Kidney (tissue), 13 donors: ENCODE measurements at regions not wholly inside any gene's neighbourhood (a gene's known extent, or its start where the extent isn't known, plus 50 kb on each side); places are given as distances from the start of the nearest gene placed in this dataset.

Source experiments
- DNase-seq, 5 donors: peaks; one replicate each; pipeline ENCODE4 v3.0.0-alpha.2; 2013 to 2020
- FAIRE-seq: peaks from 2 replicates; lab custom pipeline; 2012; peaks lifted over from hg19 to GRCh38; lab: Jason Lieb, UNC
- H3K27ac ChIP-seq, 2 donors: one replicate each; pipeline ENCODE4 v1.7.0; 2013; ENCODE audit warnings: low read depth in 2 of 2, low read length in 2 of 2, inconsistent platforms in 1 of 2
- H3K27me3 ChIP-seq: one replicate; pipeline ENCODE4 v1.7.1; 2013; ENCODE audit warnings: low read length, inconsistent platforms; ENCODE audit not compliant: control insufficient read depth, insufficient read depth
- H3K36me3 ChIP-seq, 3 donors: one replicate each; pipeline versions ENCODE4 v1.7.0 to v1.7.1; 2013; ENCODE audit warnings: low read length in 3 of 3, control low read depth in 1 of 3, inconsistent platforms in 1 of 3; ENCODE audit not compliant: insufficient read depth in 3 of 3, control insufficient read depth in 2 of 3
- H3K4me1 ChIP-seq, 3 donors: one replicate each; pipeline versions ENCODE4 v1.7.0 to v1.7.1; 2013; ENCODE audit warnings: low read length in 3 of 3, inconsistent platforms in 1 of 3, low read depth in 1 of 3; ENCODE audit not compliant: control insufficient read depth in 2 of 3, insufficient read depth in 2 of 3
- H3K4me3 ChIP-seq, 3 donors: one replicate each; pipeline versions ENCODE4 v1.7.0 to v1.8.1; 2013; ENCODE audit warnings: low read length in 3 of 3, control low read depth in 1 of 3, inconsistent platforms in 1 of 3
- H3K9ac ChIP-seq, 3 donors: one replicate each; pipeline versions ENCODE4 v1.7.0 to v1.7.1; 2013; ENCODE audit warnings: low read length in 3 of 3, control low read depth in 1 of 3, inconsistent platforms in 1 of 3
- H3K9me3 ChIP-seq, 3 donors: one replicate each; pipeline versions ENCODE4 v1.7.0 to v1.7.1; 2013; ENCODE audit warnings: low read length in 3 of 3, control low read depth in 1 of 3, inconsistent platforms in 1 of 3; ENCODE audit not compliant: control insufficient read depth in 2 of 3, insufficient read depth in 1 of 3
- intact Hi-C: fragments of 100-400 bp; cut with DNase I; formaldehyde crosslinking; loops from one replicate; pipeline ENCODE4 v1.11.1; 2022
- TF ChIP-seq, protein P1 (sequence below): IDR thresholded peaks from 3 replicates; pipeline ENCODE4 v1.5.1; 2012; ENCODE audit warnings: mild to moderate bottlenecking, moderate library complexity, borderline replicate concordance; ENCODE audit not compliant: insufficient read depth; ENCODE audit errors: extremely low read depth
- donor health status: control.
- donor health status: control.
- donor health status: control.
- donor health status: control.
- donor health status: control.
- donor health status: DM: yes; HTN: yes; CAD: no.
- donor health status: Normal renal cell carcinoma (clear cell type).

DNA sequence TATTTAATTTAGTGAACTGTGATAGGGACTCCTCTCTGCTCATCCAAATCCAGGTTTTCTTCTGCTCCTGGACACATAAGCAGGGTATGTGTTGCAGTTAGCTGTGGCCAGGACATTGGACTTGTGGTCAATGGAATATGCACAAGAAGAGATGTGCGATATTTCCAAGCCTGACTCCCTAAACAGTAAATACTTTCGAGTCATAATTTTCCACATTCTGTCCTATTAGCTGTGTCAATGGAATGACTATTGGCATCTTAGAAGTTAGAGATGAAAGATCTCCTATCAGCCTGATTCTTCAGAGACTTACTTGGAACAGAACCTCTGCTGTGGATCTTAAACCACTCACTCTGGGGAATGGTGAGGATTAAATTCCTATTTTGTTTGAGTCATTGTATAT, 771.0 kb downstream of the EFNB2 start:
- TF ChIP-seq, protein P1, sequence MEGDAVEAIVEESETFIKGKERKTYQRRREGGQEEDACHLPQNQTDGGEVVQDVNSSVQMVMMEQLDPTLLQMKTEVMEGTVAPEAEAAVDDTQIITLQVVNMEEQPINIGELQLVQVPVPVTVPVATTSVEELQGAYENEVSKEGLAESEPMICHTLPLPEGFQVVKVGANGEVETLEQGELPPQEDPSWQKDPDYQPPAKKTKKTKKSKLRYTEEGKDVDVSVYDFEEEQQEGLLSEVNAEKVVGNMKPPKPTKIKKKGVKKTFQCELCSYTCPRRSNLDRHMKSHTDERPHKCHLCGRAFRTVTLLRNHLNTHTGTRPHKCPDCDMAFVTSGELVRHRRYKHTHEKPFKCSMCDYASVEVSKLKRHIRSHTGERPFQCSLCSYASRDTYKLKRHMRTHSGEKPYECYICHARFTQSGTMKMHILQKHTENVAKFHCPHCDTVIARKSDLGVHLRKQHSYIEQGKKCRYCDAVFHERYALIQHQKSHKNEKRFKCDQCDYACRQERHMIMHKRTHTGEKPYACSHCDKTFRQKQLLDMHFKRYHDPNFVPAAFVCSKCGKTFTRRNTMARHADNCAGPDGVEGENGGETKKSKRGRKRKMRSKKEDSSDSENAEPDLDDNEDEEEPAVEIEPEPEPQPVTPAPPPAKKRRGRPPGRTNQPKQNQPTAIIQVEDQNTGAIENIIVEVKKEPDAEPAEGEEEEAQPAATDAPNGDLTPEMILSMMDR, result no peak
- no peak overlapping the region for H3K9ac ChIP-seq
- H3K4me1 ChIP-seq, result no peaks in the 10 kb centered on the region
- FAIRE-seq (no peak), DNase-seq (no peak)
- intact Hi-C loops, result no loop called here
- no peaks in the 10 kb centered on the region for H3K9me3 ChIP-seq
- H3K4me3 ChIP-seq, result no peak overlapping the region
- H3K36me3 ChIP-seq, result no peaks in the 10 kb centered on the region
- no peaks in the 10 kb centered on the region for H3K27me3 ChIP-seq
- H3K27ac ChIP-seq, result no peak overlapping the region

DNA sequence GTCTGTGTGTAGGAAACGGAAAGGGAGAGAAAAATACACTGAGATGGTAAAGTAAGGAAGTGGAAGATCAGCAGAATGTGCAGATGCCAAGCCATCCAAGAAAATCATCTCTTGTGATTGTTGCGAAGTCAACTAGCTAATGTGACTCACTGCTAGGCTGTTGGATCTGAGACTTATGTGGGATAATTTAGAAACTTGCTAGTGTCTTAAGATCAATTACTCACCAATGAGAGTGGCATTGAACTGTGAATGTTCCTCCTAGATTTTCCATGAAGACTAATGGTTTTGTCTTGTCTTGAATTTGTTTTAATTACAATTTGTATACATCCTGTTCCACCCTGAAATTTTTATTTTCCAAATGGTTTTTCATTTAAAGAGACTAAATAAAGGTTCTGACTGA, 771.6 kb downstream of the EFNB2 start:
- no peaks in the 10 kb centered on the region for H3K36me3 ChIP-seq
- H3K4me1 ChIP-seq, result no peaks in the 10 kb centered on the region
- H3K27me3 ChIP-seq, result no peaks in the 10 kb centered on the region
- H3K4me3 ChIP-seq, result no peak overlapping the region
- DNase-seq (no peak), FAIRE-seq (no peak)
- intact Hi-C loops, result no loop called here
- TF ChIP-seq, protein P1, result no peak
- no peak overlapping the region for H3K27ac ChIP-seq
- no peak overlapping the region for H3K9ac ChIP-seq
- H3K9me3 ChIP-seq, result no peaks in the 10 kb centered on the region

DNA sequence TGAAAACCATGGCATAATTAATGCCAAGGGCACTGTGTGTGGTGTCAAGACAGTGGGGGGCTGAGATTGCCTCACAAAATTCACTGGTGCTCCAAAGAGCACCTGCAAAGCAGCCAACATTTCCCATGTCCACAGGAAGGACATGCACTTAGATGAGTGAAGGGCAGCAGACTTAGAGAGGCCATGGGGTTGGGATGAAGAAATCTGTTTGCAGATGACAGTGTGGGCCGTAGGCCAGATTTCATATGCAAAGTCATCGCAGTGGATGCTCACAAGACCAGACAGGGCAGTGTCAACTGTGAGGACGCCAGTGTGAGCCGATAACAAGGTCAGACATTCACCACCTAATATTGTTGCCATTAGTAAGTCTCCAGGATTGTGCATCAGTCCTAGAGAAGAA, 773.4 kb downstream of the EFNB2 start:
- no peaks in the 10 kb centered on the region for H3K27me3 ChIP-seq
- DNase-seq (no peak), FAIRE-seq (no peak)
- TF ChIP-seq, protein P1, result no peak
- H3K9me3 ChIP-seq, result no peaks in the 10 kb centered on the region
- intact Hi-C loops, result no loop called here
- H3K36me3 ChIP-seq, result no peaks in the 10 kb centered on the region
- H3K27ac ChIP-seq, result no peak overlapping the region
- no peaks in the 10 kb centered on the region for H3K4me1 ChIP-seq
- no peak overlapping the region for H3K4me3 ChIP-seq
- H3K9ac ChIP-seq, result no peak overlapping the region
